PC-3 (cell line): ENCODE measurements at regions not wholly inside any gene's neighbourhood (a gene's known extent, or its start where the extent isn't known, plus 50 kb on each side); places are given as distances from the start of the nearest gene placed in this dataset.

Experiments used
- ATAC-seq: fragments of 200-7000 bp; cut with Tn5 transposase; 2 replicates; pipeline ENCODE4 v1.9.1; 2020; ENCODE audit warnings: mild to moderate bottlenecking, moderate library complexity
- BruUV-seq: library from RNA; stranded (reverse); fragments of 400-500 nt; replicated peaks from 2 replicates; lab custom pipeline; 2021; lab: Mats Ljungman, UMichigan
- CTCF ChIA-PET: fragments of 300-600 bp; sonication (Branson Sonifier 250); formaldehyde crosslinking; loops from one replicate; lab custom pipeline; 2022; ENCODE audit warnings: antibody characterized with exemption; lab: Charles Lee
- POLR2A ChIA-PET: fragments of 300-600 bp; sonication (Branson Sonifier 250); formaldehyde crosslinking; loops from one replicate; lab custom pipeline; 2022; ENCODE audit warnings: antibody characterized with exemption; ENCODE audit not compliant: unreplicated experiment; lab: Charles Lee
- DNase-seq: peaks from one replicate; pipeline ENCODE4 v3.0.0-alpha.2; 2015
- H2AFZ ChIP-seq: fragments of 300-600 bp; sonication (generic); 2 replicates; pipeline ENCODE4 v1.6.0; 2016; ENCODE audit warnings: antibody characterized with exemption, low read length
- H3F3A ChIP-seq: fragments of 300-600 bp; sonication (generic); one replicate; pipeline ENCODE4 v1.6.0; 2017; ENCODE audit warnings: antibody characterized with exemption, low read length, control low read depth, mild to moderate bottlenecking; ENCODE audit not compliant: unreplicated experiment
- H3K27ac ChIP-seq: fragments of 300-600 bp; sonication (generic); 2 replicates; pipeline ENCODE4 v1.5.1; 2016; ENCODE audit warnings: mild to moderate bottlenecking, low read length
- H3K27me3 ChIP-seq: fragments of 300-600 bp; sonication (generic); 2 replicates; pipeline ENCODE4 v1.6.1; 2016; ENCODE audit warnings: low read length, mixed read lengths
- H3K36me3 ChIP-seq: fragments of 300-600 bp; sonication (generic); 2 replicates; pipeline ENCODE4 v1.6.1; 2016; ENCODE audit warnings: low read depth, mixed run types, low read length, mixed read lengths
- H3K4me1 ChIP-seq: fragments of 300-600 bp; sonication (generic); 2 replicates; pipeline ENCODE4 v1.5.1; 2016; ENCODE audit warnings: low read length; ENCODE audit not compliant: insufficient read depth
- H3K4me2 ChIP-seq: fragments of 300-600 bp; sonication (generic); 2 replicates; pipeline ENCODE4 v1.6.0; 2016; ENCODE audit warnings: low read length
- H3K4me3 ChIP-seq: fragments of 300-600 bp; sonication (generic); 2 replicates; pipeline ENCODE4 v1.5.1; 2016; ENCODE audit warnings: mild to moderate bottlenecking, low read length, mixed read lengths
- H3K79me2 ChIP-seq: fragments of 300-600 bp; sonication (generic); 2 replicates; pipeline ENCODE4 v1.6.1; 2017; ENCODE audit warnings: low read length, mixed read lengths
- H3K9ac ChIP-seq: fragments of 300-600 bp; sonication (generic); 2 replicates; pipeline ENCODE4 v1.6.0; 2016; ENCODE audit warnings: mild to moderate bottlenecking, low read length
- H3K9me2 ChIP-seq: fragments of 300-600 bp; sonication (generic); replicated peaks from 2 replicates; pipeline ENCODE4 v1.6.1; 2016; ENCODE audit warnings: mixed run types, low read length, mixed read lengths
- H3K9me3 ChIP-seq: fragments of 300-600 bp; sonication (generic); 2 replicates; pipeline ENCODE4 v1.6.1; 2016; ENCODE audit warnings: low read length, mixed read lengths
- H4K20me1 ChIP-seq: fragments of 300-600 bp; sonication (generic); 2 replicates; pipeline ENCODE4 v1.6.1; 2016; ENCODE audit warnings: low read length, mixed read lengths
- EZH2 ChIP-seq: fragments of 300-600 bp; sonication (generic); IDR thresholded peaks from one replicate; pipeline ENCODE4 v1.6.1; 2017; ENCODE audit warnings: antibody characterized with exemption, mild to moderate bottlenecking, low read length; ENCODE audit not compliant: unreplicated experiment
- EZH2phosphoT487 ChIP-seq: fragments of 300-600 bp; sonication (generic); IDR thresholded peaks from 2 replicates; pipeline ENCODE4 v1.6.1; 2018; ENCODE audit warnings: mild to moderate bottlenecking, antibody characterized with exemption, low read length, borderline replicate concordance
- intact Hi-C: fragments of 100-400 bp; cut with micrococcal nuclease; formaldehyde crosslinking; loops from 2 replicates; pipeline ENCODE4 v1.9.0; 2023
- TF ChIP-seq, protein P1 (sequence below): fragments of 300-600 bp; sonication (generic); conservative IDR thresholded peaks from 2 replicates; pipeline ENCODE4 v1.5.1; 2017; ENCODE audit warnings: antibody characterized with exemption, low read depth, mild to moderate bottlenecking, low read length

DNA sequence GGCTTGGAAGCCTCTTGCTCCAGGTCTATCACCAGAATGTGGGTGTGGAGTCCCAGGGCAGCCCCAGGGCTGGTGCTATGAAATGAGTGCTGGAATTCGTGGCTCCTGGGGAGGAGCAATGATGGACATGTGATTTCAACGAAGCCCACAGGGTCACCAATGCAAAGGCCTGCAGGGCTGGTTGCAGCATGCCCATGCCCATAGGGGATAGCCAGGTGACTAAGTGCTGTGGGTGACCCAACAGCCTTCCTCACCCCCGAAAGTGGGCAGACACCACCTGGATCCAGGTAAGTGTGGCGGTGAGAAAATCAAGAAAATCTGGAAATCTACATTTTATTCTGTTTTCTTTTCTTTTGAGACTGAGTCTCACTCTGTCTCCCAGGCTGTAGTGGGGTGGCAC is 87.5 kb upstream of the GPRC5B start:
- Histone ChIP-seq H3F3A (no peaks in the 10 kb centered on the region), H2AFZ (no peak overlapping the region), H4K20me1 (no peaks in the 10 kb centered on the region), H3K27me3 (no peaks in the 10 kb centered on the region), H3K36me3 (no peaks in the 10 kb centered on the region), H3K9me2 (no peaks in the 10 kb centered on the region), H3K79me2 (no peaks in the 10 kb centered on the region), H3K9ac (no peak overlapping the region), H3K27ac (no peak overlapping the region), H3K4me3 (no peak overlapping the region), H3K4me1 (no peaks in the 10 kb centered on the region), H3K9me3 (no peaks in the 10 kb centered on the region), H3K4me2 (no peak overlapping the region)
- intact Hi-C loops = loop anchor here (10.0 kb wide), 1 partner anchor 67 kb away; no protein-coding TSS in a partner anchor
- POLR2A ChIA-PET = no interaction called here
- CTCF ChIA-PET = no interaction called here
- no peak for DNase-seq
- no TSS peak for BruUV-seq
- no peak for TF ChIP-seq EZH2
- no peak for TF ChIP-seq EZH2phosphoT487
- TF ChIP-seq, protein P1, sequence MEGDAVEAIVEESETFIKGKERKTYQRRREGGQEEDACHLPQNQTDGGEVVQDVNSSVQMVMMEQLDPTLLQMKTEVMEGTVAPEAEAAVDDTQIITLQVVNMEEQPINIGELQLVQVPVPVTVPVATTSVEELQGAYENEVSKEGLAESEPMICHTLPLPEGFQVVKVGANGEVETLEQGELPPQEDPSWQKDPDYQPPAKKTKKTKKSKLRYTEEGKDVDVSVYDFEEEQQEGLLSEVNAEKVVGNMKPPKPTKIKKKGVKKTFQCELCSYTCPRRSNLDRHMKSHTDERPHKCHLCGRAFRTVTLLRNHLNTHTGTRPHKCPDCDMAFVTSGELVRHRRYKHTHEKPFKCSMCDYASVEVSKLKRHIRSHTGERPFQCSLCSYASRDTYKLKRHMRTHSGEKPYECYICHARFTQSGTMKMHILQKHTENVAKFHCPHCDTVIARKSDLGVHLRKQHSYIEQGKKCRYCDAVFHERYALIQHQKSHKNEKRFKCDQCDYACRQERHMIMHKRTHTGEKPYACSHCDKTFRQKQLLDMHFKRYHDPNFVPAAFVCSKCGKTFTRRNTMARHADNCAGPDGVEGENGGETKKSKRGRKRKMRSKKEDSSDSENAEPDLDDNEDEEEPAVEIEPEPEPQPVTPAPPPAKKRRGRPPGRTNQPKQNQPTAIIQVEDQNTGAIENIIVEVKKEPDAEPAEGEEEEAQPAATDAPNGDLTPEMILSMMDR = no peak
- ATAC-seq = no peak

DNA sequence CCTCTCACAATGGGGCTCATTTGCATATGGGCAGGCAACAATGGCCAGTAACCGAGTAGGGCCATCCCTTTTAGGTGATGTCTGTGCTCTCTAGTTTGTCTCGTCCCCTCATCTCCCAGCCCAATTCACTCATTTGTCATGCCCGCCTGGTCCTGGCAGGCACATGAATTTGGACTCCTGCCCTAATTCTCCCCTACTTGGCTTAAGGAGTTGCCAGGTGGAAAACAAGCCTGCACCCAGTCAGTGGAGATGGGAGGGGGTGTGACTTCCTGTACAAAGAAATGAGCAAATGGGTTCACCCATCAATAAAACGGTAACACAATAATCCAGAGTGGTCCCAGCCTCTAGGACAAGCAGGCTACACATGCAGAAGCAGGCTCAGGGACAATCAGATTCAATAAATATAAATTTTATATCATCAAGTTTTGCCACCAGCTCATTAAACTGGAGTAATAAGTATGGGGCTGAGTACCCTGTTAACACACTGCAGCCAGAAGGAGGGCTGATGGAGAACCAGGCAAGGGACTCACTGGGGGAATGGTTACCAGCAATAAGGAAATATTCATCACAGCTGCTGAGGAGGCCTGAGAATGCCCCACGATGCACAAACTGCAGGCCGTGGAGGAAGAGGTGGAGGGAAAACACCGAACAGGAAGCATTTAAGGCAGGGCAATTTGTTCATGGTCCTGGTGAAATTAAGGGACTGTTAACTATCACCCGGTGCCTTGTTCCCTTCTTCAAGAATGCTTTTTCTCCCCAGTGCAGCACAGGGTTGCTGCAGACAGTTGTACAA is 84.4 kb upstream of the GPRC5B start:
- POLR2A ChIA-PET = no interaction called here
- no peak overlapping the region for H3K9ac ChIP-seq

More for the DNA sequence above, 84.4 kb upstream of the GPRC5B start:
- H3K4me1 ChIP-seq = no peaks in the 10 kb centered on the region
- H4K20me1 ChIP-seq = no peaks in the 10 kb centered on the region
- H3K4me2 ChIP-seq = no peak overlapping the region
- CTCF ChIA-PET = no interaction called here
- H3K27me3 ChIP-seq = no peaks in the 10 kb centered on the region
- H3K36me3 ChIP-seq = no peaks in the 10 kb centered on the region
- H3K27ac ChIP-seq = no peak overlapping the region
- ATAC-seq = no peak
- TF ChIP-seq, protein P1 = no peak
- no peak for TF ChIP-seq EZH2phosphoT487
- no peak for TF ChIP-seq EZH2
- intact Hi-C loops = no loop called here
- H3K9me2 ChIP-seq = no peaks in the 10 kb centered on the region
- no peaks in the 10 kb centered on the region for H3K79me2 ChIP-seq
- H2AFZ ChIP-seq = no peak overlapping the region
- H3K9me3 ChIP-seq = no peaks in the 10 kb centered on the region
- DNase-seq = no peak
- BruUV-seq = no TSS peak
- H3F3A ChIP-seq = no peaks in the 10 kb centered on the region
- no peak overlapping the region for H3K4me3 ChIP-seq
